CMK (cell line): ENCODE measurements at regions not wholly inside any gene's neighbourhood (a gene's known extent, or its start where the extent isn't known, plus 50 kb on each side); places are given as distances from the start of the nearest gene placed in this dataset.
A peak's percentile ranks its signal among the peaks of the same experiment; 100 is the strongest.

Experiments used
- DNase-seq: peaks from one replicate; pipeline ENCODE4 v3.0.0-alpha.2; 2010; ENCODE audit warnings: low read depth

DNA sequence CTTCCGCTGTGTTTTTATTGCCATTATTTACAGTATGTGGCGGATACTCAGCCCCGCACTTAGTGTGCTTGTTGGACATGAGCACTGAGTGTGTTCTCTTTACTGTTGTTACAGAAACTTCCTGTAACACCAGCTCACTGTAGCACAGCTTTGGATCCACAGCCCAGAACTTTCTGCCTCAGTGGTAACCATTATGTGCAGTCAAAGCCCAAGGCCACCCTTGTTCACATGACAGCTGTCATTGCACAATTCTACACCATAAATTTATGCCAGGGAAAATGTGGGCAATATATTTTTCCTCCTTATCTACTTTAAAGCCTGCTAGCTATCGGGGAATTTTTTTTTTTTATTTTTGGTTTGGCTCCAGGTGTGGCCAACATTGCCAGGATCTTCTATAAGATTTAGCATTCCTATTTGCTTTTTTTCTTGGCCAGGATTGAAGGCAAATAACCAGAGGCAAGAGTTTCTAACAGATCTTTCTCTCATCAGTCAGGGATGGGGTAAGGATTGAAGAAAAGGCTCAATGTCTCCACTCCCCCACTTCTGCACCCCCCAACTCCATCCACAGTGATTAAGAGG lies 176.0 kb upstream of the PELI2 start:
- no peak for DNase-seq

- no peak for DNase-seq
Observed at GRCh38 chr14:55942826-55943225, 175.4 kb upstream of the PELI2 start.

DNA sequence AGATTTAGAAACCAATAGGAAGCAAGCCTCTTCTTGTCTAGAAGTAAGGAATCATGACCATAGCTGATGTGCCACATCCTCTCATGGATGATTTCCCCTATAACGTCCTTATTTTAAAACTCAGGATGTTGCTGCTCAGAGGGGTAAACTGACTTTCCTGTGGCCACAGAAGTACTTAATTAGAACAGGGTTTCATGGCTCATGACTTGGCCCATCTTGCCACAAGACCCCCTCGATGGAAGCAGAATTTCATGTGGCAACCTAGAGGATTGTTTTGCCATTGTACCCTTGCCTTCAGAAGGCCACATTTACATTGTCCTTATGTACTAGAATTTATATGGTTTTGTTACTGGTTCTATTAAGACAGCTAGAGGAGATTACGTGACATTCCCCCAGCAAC lies 173.5 kb upstream of the PELI2 start:
- no peak for DNase-seq

- no peak for DNase-seq
Observed at GRCh38 chr14:55946231-55946630, 172.0 kb upstream of the PELI2 start.

- no peak for DNase-seq
Observed at GRCh38 chr14:55948399-55948798, 169.8 kb upstream of the PELI2 start.

- no peak for DNase-seq
Observed at GRCh38 chr14:55949708-55950107, 168.5 kb upstream of the PELI2 start.

DNA sequence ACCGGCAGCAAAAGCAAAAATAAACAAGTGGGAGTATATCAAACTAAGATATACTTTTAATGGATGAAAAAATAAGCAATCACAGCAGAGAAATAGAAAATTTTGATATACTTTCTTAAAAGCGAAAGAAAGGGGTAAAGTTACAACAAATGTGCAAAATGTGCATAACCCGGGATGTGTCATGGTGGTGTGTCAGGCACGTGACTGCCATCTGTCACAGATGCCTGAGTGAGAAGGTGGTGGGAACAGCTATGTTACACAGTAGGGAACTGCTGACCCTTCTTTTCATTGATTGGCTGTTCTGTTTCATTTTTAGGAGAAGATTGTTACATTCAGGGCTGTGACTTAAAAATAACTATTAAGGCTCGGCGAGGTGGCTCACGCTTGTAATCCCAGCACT lies 168.1 kb upstream of the PELI2 start:
- no peak for DNase-seq

DNA sequence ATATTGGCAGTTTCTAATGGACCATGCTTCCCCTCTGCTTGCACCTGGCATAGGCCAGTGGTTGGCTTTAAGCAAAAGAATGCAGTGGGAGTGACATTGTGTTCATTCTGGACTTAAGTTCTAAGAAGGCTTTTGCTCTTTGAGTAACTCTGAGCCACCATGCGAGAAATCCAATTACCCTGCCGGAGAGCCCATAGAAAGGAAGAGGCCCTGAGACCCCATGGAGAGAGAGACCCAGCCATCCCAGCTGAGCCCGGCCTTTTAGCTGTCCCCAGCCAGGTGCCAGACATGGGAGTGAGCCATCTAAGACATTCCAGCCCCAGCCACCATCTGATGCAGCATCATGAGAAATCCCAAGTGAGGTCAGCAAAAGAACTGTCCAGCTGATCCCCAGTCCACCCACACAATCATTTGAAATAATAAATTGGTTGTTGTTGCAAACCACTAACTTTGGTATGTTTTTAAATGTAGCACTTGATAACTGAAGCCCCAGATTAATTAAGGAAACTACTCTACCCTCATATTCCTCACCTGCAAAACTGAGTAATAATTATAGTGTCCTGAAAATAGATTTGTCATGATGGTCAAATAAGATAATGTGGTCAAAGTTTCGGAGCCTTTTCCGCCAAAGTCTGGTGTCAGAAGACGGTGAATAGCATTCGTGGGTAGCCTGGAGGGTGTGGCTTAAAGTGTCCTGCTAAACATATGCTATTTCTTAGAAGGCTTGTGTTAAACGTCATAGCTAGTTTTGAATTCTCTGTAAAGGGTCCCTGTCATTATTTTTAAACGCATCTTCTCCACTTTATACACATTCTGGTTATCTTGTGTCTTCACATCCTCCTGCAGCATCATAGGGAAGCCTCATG lies 166.6 kb upstream of the PELI2 start:
- DNase-seq, result no peak

DNA sequence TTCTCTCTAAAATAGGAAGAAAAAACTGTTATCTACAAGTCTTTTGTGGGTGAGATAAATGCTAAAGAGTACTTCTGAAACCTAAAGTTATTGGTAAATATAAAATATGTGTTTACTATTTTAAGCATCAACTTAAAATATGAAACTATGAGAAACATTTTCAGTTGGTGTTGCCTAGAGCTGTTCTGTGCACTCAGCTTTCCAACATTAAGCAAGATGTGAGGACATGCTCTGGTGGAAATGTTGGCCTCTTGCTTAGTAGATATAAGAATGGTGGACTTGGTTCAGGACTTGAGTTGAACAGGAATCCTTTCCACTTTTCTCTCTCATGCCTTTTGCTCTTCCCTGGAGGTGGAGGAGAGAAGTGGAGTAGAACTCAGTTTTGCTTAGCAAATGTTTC lies 164.1 kb upstream of the PELI2 start:
- no peak for DNase-seq

DNA sequence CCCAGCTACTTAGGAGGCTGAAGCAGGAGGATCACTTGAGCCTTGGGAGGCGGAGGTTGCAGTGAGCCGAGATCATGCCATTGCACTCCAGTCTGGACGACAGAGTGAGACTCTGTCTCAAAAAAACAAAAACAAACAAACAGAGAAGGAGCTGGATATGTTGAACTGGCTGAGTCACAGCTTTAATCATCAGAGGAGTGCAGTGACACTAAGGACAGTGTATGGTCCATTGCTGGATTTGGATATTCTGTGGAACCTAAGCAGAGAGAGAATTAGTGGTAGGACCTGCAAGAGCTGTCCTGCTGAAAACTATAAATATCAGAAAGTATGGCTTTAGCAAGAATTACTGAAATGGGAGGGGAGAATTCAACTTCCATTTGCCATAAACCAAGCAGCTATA lies 163.0 kb upstream of the PELI2 start:
- no peak for DNase-seq

- no peak for DNase-seq
Observed at GRCh38 chr14:55957950-55958349, 160.3 kb upstream of the PELI2 start.

GRCh38 chr14:55963295-55963694 lies 154.9 kb upstream of the PELI2 start:
- peak; percentile 37 for DNase-seq

DNA sequence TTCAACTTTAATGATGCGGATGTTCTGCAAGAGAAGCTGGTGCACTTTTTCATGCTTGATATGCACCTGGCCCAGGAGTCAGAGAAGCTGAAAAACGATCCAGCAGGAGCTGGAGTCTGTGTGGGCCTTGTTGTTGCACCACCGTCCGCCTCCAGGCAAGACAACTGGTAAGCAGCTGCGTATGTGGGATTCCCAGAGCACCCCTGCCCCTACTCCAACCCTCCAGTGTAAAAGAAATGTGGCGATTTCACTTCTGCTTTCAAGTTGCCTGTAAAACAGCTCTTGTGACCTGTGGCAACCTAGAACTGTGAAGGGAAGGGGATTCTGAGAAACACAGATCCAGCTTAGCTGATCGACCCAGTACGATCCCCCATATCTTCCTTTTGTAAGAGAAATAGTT lies 154.1 kb upstream of the PELI2 start:
- no peak for DNase-seq

GRCh38 chr14:55964821-55965220 lies 153.4 kb upstream of the PELI2 start:
- no peak for DNase-seq

- DNase-seq, result no peak
Observed at GRCh38 chr14:55965851-55966250, 152.4 kb upstream of the PELI2 start.

GRCh38 chr14:55968741-55969140 lies 149.5 kb upstream of the PELI2 start:
- DNase-seq, result no peak

DNA sequence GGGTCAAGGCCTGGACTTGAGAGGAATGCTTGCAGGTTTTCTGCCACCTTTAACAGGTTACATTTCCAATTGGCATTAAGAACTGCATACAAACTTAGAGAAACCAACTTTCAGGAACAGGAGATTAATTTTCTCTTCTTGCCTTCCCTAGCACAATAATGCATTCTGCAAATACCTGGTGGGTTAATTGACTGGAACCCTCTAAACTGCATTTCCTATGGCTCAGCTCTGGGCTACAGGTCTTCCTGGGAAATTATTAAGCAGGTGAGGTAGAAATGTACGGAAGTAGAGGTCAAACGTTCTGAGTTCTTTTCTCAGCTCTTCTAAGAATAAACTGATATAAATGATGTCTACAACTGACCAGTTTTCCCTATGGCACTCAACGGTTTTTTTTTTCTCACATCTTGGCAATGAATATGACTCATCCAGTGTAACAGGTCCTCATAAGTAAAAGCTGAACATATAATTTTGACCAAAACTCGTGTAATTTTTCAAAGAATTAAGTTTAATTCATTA lies 144.9 kb upstream of the PELI2 start:
- DNase-seq, result no peak

DNA sequence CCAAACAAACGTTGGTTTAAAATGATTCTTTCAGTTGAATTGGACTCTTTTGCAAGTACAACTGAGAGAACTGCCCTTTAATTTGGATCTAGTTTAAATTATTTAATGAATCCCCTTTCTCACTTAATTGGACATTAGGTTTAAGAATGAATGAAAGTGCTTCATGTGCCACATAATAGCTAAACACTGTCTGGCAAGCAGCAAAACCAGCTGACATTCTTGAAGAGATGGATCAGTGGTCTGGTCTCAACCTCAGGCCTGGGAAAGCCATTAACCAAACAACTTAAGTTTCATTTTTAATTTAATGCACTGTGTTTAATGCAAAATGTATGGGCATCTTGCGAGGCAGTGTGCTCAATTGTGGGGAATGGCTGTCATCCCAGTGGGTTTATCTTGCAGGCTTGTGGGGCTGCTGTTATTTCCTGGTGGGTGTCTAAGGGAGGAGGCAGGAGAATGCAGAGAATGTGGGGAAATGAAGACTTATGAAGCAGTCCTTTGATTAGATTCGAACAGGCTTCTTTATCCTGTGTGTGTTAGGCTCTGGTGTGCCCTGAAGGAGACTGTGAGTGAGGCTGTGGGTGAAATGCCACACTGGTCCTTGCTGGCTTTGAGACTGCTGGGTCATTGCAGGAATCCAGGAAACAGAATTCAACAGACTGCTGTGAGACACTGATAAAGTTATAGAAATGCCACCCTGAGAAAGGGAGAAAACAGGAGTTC lies 144.1 kb upstream of the PELI2 start:
- DNase-seq, result no peak

GRCh38 chr14:55975281-55975910 lies 142.8 kb upstream of the PELI2 start:
- DNase-seq, result no peak

DNA sequence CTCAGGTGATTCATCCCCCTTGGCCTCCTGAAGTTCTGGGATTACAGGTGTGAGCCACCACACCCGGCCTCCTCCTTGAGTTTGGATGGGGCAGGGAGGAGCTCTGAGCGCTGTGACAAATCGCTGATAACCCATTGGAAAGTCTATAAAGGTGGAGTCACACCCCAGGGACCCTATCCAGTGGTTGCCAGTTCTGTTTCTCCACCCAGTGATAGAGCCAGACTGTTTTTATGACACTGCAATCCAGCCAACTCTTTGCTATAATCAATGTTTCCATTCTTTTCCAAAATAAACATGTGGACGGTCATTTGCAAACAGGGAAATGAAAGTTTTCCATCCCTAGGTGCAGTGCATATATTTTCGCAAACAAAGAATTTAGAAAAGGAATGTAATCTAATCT lies 142.0 kb upstream of the PELI2 start:
- DNase-seq, result no peak

DNA sequence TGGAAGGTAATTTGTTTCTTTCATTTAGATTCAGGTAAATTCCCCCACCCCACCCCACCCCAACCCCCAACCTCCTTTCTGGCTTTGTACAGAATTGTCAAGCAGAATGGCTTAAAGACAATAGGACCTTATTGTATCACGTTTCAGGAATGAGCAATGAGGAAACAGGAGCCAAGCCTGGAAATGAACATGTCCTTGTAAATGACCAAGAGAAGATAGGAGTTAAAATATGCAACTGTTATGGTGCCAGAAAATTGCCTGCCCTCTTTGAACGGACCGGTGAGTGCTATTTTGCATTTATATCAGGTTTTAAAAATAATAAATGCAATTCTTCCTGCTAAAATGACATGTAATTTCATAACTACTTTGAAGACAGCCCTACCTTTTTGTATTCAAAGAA lies 141.6 kb upstream of the PELI2 start:
- no peak for DNase-seq

GRCh38 chr14:55977392-55978150 lies 140.6 kb upstream of the PELI2 start:
- no peak for DNase-seq
